ENCODE measurements at regions not wholly inside any gene's neighbourhood (a gene's known extent, or its start where the extent isn't known, plus 50 kb on each side); places are given as distances from the start of the nearest gene placed in this dataset.

DNA sequence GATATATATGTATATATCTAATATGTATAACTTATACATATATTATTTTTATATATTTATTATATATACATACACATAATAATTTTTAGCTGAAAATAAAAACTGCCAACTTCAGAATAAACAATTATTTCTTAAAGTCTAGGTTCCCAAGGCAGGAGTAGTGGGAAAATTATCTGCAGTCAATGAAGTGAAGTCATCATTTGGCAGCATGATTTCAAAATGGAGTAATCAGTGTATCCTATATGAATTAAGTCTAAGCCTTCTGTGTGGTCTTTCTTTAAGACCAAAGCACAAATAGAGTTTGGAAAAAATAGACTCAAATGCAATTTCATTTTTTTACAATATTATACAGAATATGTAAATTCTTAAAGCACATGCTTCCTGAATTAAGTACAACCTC lies 251.0 kb downstream of the SAMD5 start:
- no peak for DNase-seq

DNA sequence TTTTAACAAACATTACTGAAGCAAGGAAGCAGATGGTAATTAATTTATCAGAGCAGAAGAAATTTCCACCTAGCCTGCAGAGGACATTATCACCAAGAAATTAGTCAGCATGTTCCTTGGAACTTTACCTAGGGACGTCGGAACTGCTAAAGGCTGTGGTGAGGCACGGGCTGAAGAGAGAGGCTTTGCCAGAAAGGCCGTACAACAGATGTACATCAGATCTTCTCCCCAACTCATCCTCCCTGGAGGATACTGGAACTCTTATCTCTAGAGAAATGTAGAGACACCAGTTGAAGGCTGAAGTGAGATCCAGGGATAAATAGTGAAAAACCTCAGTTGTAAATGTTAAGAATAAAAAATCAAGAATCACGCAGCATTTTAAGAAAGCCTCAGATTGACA lies 257.1 kb downstream of the SAMD5 start:
- peak; percentile 65 for DNase-seq

DNA sequence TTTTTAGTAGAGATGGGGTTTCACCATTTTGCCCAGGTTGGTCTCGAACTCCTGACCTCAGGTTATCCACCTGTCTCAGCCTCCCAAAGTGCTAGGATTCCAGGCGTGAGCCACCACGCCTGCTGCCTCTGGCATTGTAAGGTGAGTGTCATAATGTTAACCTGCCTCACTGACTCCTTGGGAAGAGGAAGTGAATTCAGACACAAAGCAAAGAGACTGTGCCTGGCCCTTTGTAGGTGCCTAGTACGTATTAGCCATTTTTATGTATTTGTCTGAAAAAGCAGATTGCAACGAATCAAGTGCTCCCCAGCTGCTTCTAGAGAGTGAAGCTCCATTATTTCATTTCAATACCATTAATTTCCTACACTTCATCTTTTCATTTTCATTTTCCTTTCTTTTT lies 260.5 kb downstream of the SAMD5 start:
- no peak for DNase-seq

DNA sequence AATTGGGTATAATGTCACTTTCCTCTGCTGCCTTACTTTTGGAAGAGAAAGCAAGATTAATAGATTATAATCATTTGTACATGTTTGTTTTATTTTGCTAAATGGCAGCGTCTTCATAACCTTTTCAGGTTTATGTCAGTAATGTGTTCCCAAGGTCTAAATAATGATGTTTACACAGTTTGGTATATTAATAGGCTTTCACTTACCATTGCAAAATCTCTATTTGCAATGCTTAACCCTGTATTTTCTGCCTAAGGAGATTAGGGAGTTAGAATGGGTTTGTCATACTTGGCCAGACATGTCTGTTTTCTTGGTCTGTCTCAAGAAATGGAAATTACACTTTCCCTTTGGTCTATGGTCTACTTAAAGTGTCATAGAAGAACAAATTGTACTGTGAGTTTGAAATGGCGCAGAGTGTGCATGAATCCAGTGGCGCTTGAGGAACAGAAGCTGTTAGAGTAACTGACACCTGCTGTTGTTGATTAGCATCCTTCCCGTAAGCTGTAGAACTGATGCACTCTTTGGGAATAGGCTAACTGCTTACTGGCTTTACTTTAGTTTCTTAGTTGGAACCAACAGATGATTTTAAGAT lies 261.1 kb downstream of the SAMD5 start:
- no peak for DNase-seq

DNA sequence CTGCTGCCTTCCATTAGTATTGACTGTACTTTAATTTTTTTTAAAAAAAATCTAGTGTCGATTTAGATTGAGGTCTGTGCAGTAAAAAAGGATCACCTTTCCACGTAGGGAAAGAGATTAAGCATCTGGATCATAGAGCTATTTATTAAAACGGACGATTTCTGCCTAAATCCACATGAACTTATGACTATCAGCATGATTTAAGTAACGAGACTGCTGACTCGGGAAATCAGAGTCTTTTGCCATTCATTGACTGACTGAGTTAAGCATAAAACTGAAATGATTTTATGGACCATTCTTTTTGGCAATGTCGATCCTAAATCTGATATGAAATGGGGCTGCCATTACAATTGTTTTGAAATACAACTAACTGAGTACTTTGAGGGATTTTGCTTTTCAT lies 261.7 kb downstream of the SAMD5 start:
- DNase-seq = no peak

- DNase-seq = no peak
These were observed 264.2 kb downstream of the SAMD5 start for GRCh38 chr6:147772724-147773123.

DNA sequence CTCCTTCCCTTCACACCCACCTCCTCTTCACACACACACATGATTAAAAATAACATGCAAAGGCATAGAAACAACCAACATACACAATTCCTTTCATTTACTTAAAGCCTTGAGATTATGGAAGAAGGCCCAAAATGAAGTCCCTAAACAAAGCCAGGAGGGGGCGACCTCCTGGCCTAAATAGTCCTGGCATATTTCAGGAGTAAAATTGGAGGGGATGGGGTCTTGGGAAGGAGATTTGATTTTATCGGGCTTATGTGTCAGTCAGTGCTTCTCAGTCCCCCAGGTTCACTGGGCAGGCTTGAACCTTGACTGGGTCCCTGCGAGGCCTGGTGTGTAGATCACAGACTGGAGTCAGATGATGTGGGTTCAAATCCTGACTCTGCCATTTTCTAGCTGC lies 266.4 kb downstream of the SAMD5 start:
- no peak for DNase-seq

GRCh38 chr6:147776631-147777213 lies 268.2 kb downstream of the SAMD5 start:
- no peak for DNase-seq

DNA sequence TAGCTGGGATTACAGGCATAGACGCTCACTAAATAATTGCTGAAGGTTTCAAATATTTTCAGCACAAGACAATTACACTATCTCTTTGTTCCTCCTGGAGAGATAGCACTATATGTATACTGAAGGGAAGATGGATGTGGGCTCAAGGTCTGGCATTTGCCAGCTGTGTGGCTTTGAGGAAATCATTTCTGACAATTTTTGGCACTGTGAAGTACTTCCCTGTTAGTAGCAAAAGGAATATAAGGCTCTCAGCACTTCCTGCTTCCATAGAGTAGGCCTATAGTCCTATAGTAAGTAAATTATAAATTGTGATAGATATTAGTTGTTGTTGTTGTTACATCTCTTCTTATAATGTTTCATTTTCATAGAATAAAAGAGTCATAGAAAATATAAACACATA lies 271.1 kb downstream of the SAMD5 start:
- no peak for DNase-seq

GRCh38 chr6:147782302-147782701 lies 273.8 kb downstream of the SAMD5 start:
- no peak for DNase-seq

DNA sequence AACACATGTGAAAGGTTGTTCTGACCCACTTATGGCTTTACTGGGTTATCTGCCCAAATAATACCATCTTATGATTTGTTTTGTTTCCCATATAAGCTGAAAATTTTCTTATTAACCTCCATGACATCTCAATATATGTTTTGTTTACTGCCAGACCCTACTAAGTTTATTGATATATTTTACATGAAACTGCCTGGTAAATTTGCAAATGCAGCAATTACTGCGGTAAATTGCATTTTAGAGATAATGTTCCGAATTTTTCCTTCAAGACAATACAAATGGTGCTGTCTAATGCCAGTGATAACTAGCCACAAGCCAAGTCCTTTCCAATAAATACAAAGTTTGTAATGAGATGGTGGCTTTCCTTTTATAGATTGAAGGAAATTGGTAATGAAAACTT lies 275.9 kb downstream of the SAMD5 start:
- DNase-seq = no peak

DNA sequence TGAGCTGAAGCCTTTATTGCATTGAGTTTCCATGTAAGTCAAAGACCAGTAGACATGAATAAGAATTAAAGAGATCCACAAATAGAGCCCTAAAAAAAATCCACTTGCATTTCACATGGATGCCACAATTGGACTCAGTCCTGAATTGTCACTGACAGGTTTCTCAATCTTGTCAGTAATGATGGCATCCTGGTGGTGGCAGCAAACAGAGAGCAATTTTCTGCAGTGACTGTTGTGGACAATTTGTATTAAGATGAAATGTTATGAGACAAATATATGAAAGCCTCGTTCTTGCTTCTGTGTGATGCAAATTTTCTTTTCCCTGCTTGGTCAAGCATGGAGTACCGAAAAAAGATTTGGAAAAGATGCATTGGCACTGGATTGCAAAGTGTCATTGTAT lies 278.9 kb downstream of the SAMD5 start:
- no peak for DNase-seq

DNA sequence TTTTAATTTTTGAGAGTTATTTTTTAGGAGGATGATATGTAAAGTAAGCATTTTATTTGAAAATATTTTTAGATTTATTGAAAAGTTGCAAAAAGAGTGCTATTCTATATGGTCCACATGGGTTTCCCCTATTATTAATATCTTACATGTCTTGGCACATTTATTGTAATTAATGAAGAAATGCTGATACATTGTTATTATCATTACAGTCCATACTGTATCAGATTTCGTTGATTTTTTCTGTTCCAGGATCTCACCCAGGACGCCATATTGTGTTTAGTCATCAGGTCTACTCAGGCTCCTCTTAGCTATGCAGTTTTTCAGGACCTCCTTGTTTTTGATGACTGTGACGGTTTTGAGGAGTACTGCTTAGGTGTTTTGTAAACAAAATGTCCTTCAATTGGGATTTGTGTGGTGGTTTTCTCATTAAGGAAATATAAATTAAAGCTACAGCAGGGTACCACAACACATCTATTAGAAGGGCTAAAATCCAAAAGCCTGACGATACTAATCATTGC lies 281.0 kb downstream of the SAMD5 start:
- DNase-seq = no peak

GRCh38 chr6:147793871-147794643 lies 285.6 kb downstream of the SAMD5 start:
- DNase-seq = no peak

GRCh38 chr6:147802459-147802858 lies 294.0 kb downstream of the SAMD5 start:
- no peak for DNase-seq

- DNase-seq = peak; percentile 30
These were observed 296.7 kb downstream of the SAMD5 start for GRCh38 chr6:147805155-147805554.

DNA sequence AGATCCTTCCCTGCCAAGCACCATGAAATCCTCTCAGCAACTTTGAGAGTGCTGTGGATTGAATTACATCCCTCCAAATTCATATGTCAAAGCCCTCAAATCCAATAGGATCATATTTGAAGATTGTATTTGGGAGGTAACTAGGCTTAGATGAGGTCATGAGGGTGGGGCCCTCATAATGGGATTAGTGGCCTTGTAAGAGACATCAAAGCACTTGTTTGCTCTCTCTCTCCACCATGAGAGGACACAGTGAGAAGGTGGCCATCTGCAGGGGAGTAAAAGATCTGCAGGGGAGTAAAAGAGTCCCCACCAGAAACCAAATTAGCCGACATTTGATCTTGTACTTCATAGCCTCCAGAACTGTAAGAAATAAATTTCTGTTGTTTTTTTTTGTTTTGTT lies 298.2 kb downstream of the SAMD5 start:
- DNase-seq = no peak

GRCh38 chr6:147808640-147809039 lies 300.1 kb downstream of the SAMD5 start:
- no peak for DNase-seq

DNA sequence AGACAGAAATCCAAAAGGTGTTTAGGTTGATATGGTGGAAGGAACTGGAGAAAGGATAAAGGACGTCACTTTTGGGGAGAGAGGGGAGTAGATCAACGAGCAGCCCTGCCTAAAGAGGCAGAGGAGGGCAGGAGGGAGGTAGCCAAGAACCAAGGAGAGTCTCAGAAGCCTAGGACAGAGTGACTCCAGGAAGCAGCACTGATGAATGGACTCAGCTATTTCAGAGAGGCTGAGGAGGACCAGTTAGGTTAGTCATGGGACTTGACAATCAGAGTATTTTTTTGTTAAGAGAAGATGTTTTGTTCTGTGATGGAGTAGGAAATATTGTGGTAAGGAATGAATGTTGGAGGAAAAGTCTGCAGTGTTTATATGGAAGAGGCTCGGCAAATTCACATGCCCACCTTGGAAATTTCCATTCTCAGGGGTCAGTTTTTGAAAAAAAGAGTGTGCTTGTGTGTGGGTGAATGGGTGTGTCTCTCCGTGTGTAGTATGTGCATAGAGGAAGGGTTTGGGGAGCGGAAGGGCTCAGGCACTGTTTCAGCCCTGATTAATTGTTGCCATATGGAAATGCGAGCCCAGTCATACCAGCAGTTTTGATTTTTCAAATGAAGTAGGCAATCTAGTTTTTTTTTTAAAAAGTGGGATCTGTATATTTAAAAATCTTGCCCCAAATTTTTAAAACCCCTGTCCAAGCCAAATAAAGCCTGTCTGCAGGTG lies 303.6 kb downstream of the SAMD5 start:
- no peak for DNase-seq

- no peak for DNase-seq
These were observed 308.7 kb downstream of the SAMD5 start for GRCh38 chr6:147817042-147817689.

GRCh38 chr6:147820520-147820919 lies 312.0 kb downstream of the SAMD5 start:
- DNase-seq = no peak

DNA sequence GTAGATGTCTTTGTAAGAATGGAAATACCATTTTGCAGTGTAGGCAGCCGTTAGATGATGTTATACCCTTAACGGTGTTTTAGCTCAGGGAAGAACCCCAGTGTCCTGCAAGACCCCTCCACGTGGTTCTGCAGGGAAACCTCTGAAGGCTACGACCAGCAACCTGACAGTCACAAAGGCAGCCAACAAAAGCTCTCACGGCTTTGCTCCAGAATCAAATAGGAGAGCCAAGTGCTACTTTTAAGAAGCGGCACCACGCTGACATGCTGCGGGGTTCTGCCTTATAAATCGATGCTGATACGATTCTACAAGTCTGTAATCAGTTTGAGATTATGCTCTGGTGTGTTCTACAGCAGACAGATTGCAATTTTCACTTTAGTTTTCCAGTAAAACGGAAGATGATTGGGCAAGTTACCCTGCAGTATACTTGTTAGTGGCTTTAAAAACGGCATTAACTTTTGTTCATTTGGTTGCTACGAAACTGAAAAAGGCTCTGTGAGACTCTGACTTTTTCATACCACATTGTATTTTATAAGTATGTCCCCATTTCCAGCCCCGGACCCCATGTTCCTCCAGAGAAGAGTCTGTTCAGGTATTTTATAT lies 312.9 kb downstream of the SAMD5 start:
- no peak for DNase-seq

DNA sequence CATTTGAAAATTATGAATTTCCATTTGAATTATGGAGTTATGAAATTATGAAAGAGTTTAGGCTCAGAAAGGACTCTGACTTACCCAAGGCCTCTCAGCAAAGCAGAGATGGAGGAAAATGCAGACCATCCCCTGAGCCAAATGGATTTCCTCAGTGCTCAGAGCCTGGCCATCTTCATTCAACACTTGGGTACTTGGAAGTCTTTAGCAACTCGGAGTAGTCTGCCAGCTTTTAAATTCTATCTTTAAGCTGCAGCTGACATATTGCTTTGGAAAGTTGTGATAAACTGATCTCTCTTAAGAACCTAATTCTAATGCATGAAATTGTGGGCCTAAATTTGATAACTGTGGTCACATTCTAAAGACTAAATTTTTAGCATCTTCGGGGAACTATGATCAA lies 315.4 kb downstream of the SAMD5 start:
- no peak for DNase-seq

Measured in NCI-H2171 treated with DMSO at 0.1 percent for 48 hours (cell line).